HFFc6 (cell line): ENCODE measurements at regions not wholly inside any gene's neighbourhood (a gene's known extent, or its start where the extent isn't known, plus 50 kb on each side); places are given as distances from the start of the nearest gene placed in this dataset.
"Not testable (repeated sequence)": the region's sequence is repeated elsewhere in the genome, so short reads cannot be mapped to it uniquely, and the experiment has no call there.

Experiments
- DNase-seq: peaks from one replicate; pipeline ENCODE4 v3.0.0-alpha.2; 2018
- H3K27ac Mint-ChIP-seq: 2 replicates; pipeline ENCODE4 v1.8.0; 2020; ENCODE audit warnings: mild to moderate bottlenecking, mixed read lengths
- H3K27me3 Mint-ChIP-seq: 2 replicates; pipeline ENCODE4 v1.8.0; 2021; ENCODE audit warnings: mild to moderate bottlenecking, moderate library complexity, mixed read lengths; ENCODE audit not compliant: insufficient read depth
- H3K36me3 Mint-ChIP-seq: 2 replicates; pipeline ENCODE4 v1.8.0; 2021; ENCODE audit warnings: low read depth, mixed read lengths
- H3K4me1 Mint-ChIP-seq: 2 replicates; pipeline ENCODE4 v1.8.0; 2020; ENCODE audit warnings: low read depth, mixed read lengths
- H3K4me3 Mint-ChIP-seq: 2 replicates; pipeline ENCODE4 v1.8.0; 2020; ENCODE audit warnings: mild to moderate bottlenecking, moderate library complexity, mixed read lengths
- H3K9me3 Mint-ChIP-seq: 2 replicates; pipeline ENCODE4 v1.8.0; 2020; ENCODE audit warnings: mild to moderate bottlenecking, mixed read lengths
- TF ChIP-seq, protein P1 (sequence below): fragments of 200-600 bp; sonication (generic); IDR thresholded peaks from 2 replicates; pipeline ENCODE4 v1.5.0; 2021; ENCODE audit warnings: antibody characterized with exemption, mild to moderate bottlenecking

DNA sequence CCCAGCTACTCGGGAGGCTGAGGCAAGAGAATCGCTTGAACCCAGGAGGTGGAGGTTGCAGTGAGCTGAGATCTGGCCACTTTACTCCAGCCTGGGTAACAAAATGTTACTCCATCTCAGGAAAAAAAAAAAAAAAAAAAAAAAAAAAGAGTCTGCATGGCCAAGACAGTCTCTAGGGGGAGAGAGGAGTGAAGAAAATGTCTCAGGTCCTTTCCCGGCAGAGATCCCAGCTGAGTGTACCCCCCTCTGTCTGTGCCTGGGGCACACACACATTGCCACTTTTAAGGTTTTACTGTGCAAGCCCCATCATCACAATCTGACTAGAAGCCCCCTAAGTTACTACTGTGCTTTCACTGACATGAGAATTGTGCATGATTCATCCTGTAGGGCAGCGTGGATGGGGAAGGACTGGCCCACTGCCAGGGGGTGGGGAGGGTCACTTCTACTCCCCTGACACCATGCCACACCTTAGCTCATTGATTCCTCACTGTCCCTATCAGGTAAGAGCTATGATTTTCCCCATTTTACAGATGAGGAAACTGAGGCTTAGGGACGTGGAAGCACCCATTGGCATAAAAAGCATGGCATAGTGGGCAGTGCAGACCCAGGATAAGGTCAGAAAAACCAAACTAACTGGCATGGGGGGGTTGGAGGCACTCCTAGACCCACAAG lies 102.3 kb upstream of the LARP1 start:
- Mint-ChIP-seq H3K9me3 (no peaks in the 10 kb centered on the region), H3K27ac (no peak overlapping the region), H3K4me3 (no peak overlapping the region), H3K27me3 (peaks cover 1% of the 10 kb centered on the region; the same call in 1 of the 2 replicates), H3K36me3 (no peaks in the 10 kb centered on the region), H3K4me1 (peaks cover 12% of the 10 kb centered on the region; the same call in 1 of the 2 replicates)
- DNase-seq = no peak
- TF ChIP-seq, protein P1, sequence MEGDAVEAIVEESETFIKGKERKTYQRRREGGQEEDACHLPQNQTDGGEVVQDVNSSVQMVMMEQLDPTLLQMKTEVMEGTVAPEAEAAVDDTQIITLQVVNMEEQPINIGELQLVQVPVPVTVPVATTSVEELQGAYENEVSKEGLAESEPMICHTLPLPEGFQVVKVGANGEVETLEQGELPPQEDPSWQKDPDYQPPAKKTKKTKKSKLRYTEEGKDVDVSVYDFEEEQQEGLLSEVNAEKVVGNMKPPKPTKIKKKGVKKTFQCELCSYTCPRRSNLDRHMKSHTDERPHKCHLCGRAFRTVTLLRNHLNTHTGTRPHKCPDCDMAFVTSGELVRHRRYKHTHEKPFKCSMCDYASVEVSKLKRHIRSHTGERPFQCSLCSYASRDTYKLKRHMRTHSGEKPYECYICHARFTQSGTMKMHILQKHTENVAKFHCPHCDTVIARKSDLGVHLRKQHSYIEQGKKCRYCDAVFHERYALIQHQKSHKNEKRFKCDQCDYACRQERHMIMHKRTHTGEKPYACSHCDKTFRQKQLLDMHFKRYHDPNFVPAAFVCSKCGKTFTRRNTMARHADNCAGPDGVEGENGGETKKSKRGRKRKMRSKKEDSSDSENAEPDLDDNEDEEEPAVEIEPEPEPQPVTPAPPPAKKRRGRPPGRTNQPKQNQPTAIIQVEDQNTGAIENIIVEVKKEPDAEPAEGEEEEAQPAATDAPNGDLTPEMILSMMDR = peak; percentile 30; the same call in 1 of the 2 replicates

DNA sequence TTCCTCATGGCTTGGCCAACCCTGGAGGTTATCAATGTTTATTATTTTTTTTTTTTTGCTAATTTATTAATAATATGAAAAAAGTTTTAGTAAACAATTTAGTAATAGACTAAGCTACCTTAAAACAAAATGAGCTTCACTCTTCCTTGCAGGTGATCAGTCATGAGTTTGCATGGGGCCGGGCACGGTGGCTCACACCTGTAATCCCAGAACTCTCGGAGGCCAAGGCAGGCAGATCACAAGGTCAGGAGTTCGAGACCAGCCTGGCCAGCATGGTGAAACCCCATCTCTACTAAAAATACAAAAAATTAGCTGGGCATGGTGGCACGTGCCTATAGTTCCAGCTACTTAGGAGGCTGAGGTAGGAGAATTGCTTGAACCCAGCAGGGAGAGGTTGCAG lies 103.4 kb upstream of the LARP1 start:
- not testable (repeated sequence) for H3K27me3 Mint-ChIP-seq, H3K27ac Mint-ChIP-seq, H3K36me3 Mint-ChIP-seq, H3K4me3 Mint-ChIP-seq, H3K9me3 Mint-ChIP-seq, DNase-seq
- peaks cover 18% of the 10 kb centered on the region for H3K4me1 Mint-ChIP-seq

DNA sequence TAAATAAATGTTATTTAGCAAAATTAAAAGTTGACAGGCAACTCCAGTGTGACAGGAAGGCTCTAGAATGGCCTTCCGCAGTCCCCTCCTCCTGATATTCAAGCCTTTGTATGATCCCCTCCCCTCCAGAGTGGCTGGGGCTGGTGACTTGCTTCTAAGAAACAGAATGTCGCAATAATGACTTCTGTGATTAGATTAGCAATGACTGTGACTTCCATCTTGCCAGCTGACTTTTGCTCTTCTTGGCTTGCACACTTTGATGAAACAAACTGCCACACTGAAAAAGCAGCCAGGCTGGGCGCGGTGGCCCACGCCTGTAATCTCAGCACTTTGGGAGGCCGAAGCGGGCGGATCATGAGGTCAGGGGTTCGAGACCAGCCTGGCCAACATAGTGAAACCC lies 106.5 kb upstream of the LARP1 start:
- H3K27me3 Mint-ChIP-seq = peaks cover 11% of the 10 kb centered on the region
- no peaks in the 10 kb centered on the region for H3K36me3 Mint-ChIP-seq
- peaks cover 13% of the 10 kb centered on the region for H3K4me1 Mint-ChIP-seq
- no peak overlapping the region for H3K27ac Mint-ChIP-seq
- no peak for DNase-seq
- TF ChIP-seq, protein P1 = no peak
- H3K9me3 Mint-ChIP-seq = no peaks in the 10 kb centered on the region; the same call in 1 of the 2 replicates
- H3K4me3 Mint-ChIP-seq = no peak overlapping the region

DNA sequence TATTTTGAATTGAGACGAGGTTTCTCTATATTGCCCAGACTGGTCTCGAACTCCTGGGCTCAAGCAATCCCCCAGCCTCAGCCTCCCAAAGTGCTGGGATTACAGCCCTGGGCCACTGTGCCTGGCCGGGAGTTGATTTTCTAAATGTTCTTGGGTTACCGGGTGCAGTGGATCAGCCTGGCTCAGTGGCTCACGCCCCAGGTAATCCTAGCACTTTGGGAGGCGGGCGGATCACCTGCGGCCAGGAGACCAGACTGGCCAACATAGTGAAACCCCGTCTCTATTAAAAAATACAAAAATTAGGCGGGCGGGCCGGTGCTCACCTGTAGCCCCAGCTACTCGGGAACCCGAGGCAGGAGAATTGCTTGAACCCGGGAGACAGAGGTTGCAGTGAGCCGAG lies 106.9 kb upstream of the LARP1 start:
- DNase-seq = no peak
- Mint-ChIP-seq H3K27ac (no peak overlapping the region), H3K27me3 (peaks cover 11% of the 10 kb centered on the region), H3K4me1 (peaks cover 13% of the 10 kb centered on the region), H3K4me3 (no peak overlapping the region), H3K9me3 (no peaks in the 10 kb centered on the region; the same call in 1 of the 2 replicates), H3K36me3 (no peaks in the 10 kb centered on the region)
- TF ChIP-seq, protein P1 = no peak

DNA sequence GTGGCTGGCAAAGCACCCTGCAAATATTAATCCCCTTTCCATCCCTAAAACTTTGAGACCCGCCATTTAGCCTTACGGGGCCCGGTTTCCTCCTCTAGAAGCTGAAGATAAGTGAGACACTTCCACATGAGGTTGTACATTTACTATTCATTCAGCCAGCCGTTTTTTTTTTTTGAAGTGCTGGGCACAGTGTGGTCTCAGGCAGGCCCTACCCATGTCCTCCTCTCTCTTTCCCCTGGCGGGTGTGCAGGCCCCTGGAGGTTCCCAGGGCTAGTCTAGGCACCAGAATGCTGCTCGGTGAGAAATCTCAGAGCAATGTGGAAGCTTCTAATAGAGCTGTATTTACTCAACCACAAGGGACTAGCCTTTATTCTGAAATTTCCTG lies 107.4 kb upstream of the LARP1 start:
- no peaks in the 10 kb centered on the region; the same call in 1 of the 2 replicates for H3K9me3 Mint-ChIP-seq
- H3K27ac Mint-ChIP-seq = no peak overlapping the region
- H3K36me3 Mint-ChIP-seq = no peaks in the 10 kb centered on the region
- peak overlapping the region; percentile 62; the same call in 1 of the 2 replicates for H3K4me3 Mint-ChIP-seq
- TF ChIP-seq, protein P1 = no peak
- peaks cover 11% of the 10 kb centered on the region for H3K27me3 Mint-ChIP-seq
- peaks cover 13% of the 10 kb centered on the region for H3K4me1 Mint-ChIP-seq
- DNase-seq = no peak

DNA sequence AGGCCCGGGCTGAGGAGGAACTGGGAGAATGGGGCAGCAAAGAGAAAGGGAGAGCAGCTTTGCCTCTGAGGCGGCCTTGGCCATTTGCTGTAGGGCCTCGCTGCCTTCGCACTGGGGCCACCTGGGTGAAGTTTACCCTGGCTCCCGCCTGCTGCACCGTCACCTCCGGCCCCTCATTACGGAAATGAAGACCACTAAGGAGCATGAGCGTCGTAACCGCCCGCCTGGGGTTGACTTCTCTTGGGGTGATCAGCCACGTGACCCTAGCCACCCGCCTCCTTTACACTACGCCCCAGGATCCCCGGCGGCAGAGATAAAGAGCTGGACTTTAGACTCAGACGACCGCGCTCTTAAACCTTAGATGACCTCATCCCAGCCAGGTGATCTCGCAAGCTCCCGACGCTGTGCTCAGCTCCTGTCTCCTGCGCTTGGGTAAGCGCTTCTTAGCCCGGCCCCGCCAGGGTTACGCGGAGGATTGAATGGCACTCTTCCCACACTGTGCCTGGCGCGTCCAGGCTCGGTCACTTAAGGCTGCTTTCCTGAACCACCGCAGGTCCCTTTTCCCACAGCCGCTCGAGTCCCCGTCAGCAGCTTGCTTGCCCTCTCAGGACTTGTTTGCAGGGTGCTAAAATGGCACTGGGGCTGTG lies 107.9 kb upstream of the LARP1 start:
- TF ChIP-seq, protein P1 = no peak
- Mint-ChIP-seq H3K27ac (no peak overlapping the region), H3K9me3 (no peaks in the 10 kb centered on the region; the same call in 1 of the 2 replicates), H3K4me1 (peaks cover 13% of the 10 kb centered on the region), H3K27me3 (peaks cover 11% of the 10 kb centered on the region), H3K4me3 (peak overlapping the region; percentile 62; the same call in 1 of the 2 replicates), H3K36me3 (no peaks in the 10 kb centered on the region)
- DNase-seq = no peak
